GM12878 (cell line): ENCODE measurements at regions not wholly inside any gene's neighbourhood (a gene's known extent, or its start where the extent isn't known, plus 50 kb on each side); places are given as distances from the start of the nearest gene placed in this dataset.

ENCODE experiments used
- ATAC-seq: fragments of 200-7000 bp; cut with Tn5 transposase; 3 replicates; pipeline ENCODE4 v1.9.1; 2020; ENCODE audit warnings: mild to moderate bottlenecking, moderate library complexity
- BruUV-seq: library from RNA; stranded (reverse); fragments of 400-500 nt; replicated peaks from 2 replicates; lab custom pipeline; 2021; lab: Mats Ljungman, UMichigan
- CTCF ChIA-PET: fragments of 300-600 bp; sonication (Branson Sonifier 250); formaldehyde crosslinking; extraction: SDS; loops from one replicate; lab custom pipeline; 2021; ENCODE audit warnings: inconsistent platforms; lab: Yijun Ruan, JAX
- POLR2A ChIA-PET: fragments of 350-600 bp; formaldehyde crosslinking; extraction: SDS; loops from one replicate; lab custom pipeline; 2021; ENCODE audit warnings: inconsistent platforms; lab: Charles Lee
- RAD21 ChIA-PET: fragments of 300-600 bp; sonication (Branson Sonifier 250); formaldehyde crosslinking; loops from one replicate; lab custom pipeline; 2023; ENCODE audit warnings: antibody characterized with exemption; ENCODE audit not compliant: unreplicated experiment; lab: Charles Lee
- SMC1A ChIA-PET: fragments of 300-600 bp; sonication (Branson Sonifier 250); formaldehyde crosslinking; loops from one replicate; lab custom pipeline; 2023; ENCODE audit not compliant: unreplicated experiment, uncharacterized antibody; lab: Charles Lee
- DNase-seq: peaks from one replicate; pipeline ENCODE4 v3.0.0-alpha.2; 2011; ENCODE audit warnings: low read depth, low spot score
- FAIRE-seq: peaks from 3 replicates; lab custom pipeline; 2011; peaks lifted over from hg19 to GRCh38; lab: Jason Lieb, UNC
- H2AFZ ChIP-seq: 2 replicates; pipeline ENCODE4 v1.6.0; 2011; ENCODE audit warnings: low read depth, low read length, control low read depth; ENCODE audit not compliant: control insufficient read depth
- H3K27ac ChIP-seq: 2 replicates; pipeline ENCODE4 v1.5.1; 2011; ENCODE audit warnings: control low read depth; ENCODE audit not compliant: control insufficient read depth, insufficient read depth
- H3K27me3 ChIP-seq, 2 experiments: replicated peaks in 1 of 2; 2 replicates each; pipeline versions ENCODE4 v1.6.0 to v1.6.1; 2011; ENCODE audit warnings: low read length in 1 of 2; ENCODE audit not compliant: control insufficient read depth in 2 of 2, insufficient read depth in 2 of 2
- H3K36me3 ChIP-seq, 2 experiments: 2 replicates each; pipeline ENCODE4 v1.5.1; 2011; ENCODE audit warnings: low read length in 1 of 2; ENCODE audit not compliant: control insufficient read depth in 2 of 2, insufficient read depth in 2 of 2
- H3K4me1 ChIP-seq: 2 replicates; pipeline ENCODE4 v1.6.1; 2011; ENCODE audit warnings: mild to moderate bottlenecking, low read length, moderate library complexity, mixed read lengths; ENCODE audit not compliant: control insufficient read depth, insufficient read depth
- H3K4me2 ChIP-seq: 2 replicates; pipeline ENCODE4 v1.6.0; 2011; ENCODE audit warnings: control low read depth; ENCODE audit not compliant: control insufficient read depth, insufficient read depth
- H3K4me3 ChIP-seq: fragments of 200-600 bp; sonication (generic); 2 replicates; pipeline ENCODE4 v1.5.1; 2016
- H3K79me2 ChIP-seq: 2 replicates; pipeline ENCODE4 v1.6.0; 2011; ENCODE audit warnings: low read length; ENCODE audit not compliant: control insufficient read depth, insufficient read depth
- H3K9ac ChIP-seq: 2 replicates; pipeline ENCODE4 v1.8.0; 2011; ENCODE audit warnings: low read length, control low read depth, mixed read lengths; ENCODE audit not compliant: control insufficient read depth, insufficient read depth
- H3K9me3 ChIP-seq: replicated peaks from 3 replicates; pipeline ENCODE4 v1.5.1; 2011; ENCODE audit warnings: mild to moderate bottlenecking, low read length; ENCODE audit not compliant: control insufficient read depth, insufficient read depth
- H4K20me1 ChIP-seq: 2 replicates; pipeline ENCODE4 v1.6.0; 2011; ENCODE audit not compliant: control insufficient read depth, insufficient read depth
- BCL11A ChIP-seq: IDR thresholded peaks from 2 replicates; pipeline ENCODE4 v1.6.1; 2011; ENCODE audit warnings: low read depth, low read length
- BRCA1 ChIP-seq: IDR thresholded peaks from 2 replicates; pipeline ENCODE4 v1.6.1; 2011; ENCODE audit warnings: low read depth, low read length, improper control_type of control experiment
- CEBPB ChIP-seq, 2 experiments: fragments of 150-350 bp in 1 of 2; IDR thresholded peaks; 2 replicates each; pipeline ENCODE4 v1.6.1; 2012 to 2014; ENCODE audit warnings: low read depth in 2 of 2, low read length in 2 of 2, borderline replicate concordance in 1 of 2, inconsistent platforms in 1 of 2
- ESRRA ChIP-seq: IDR thresholded peaks from 2 replicates; pipeline ENCODE4 v1.6.1; 2012; ENCODE audit warnings: mild to moderate bottlenecking, low read length, improper control_type of control experiment
- FOXM1 ChIP-seq: IDR thresholded peaks from 2 replicates; pipeline ENCODE4 v1.6.1; 2012; ENCODE audit warnings: low read depth, mild to moderate bottlenecking, inconsistent platforms, low read length, moderate library complexity
- GABPA ChIP-seq: IDR thresholded peaks from 2 replicates; pipeline ENCODE4 v1.6.1; 2014; ENCODE audit warnings: antibody characterized with exemption, low read depth, mild to moderate bottlenecking, inconsistent platforms
- RFX5 ChIP-seq: IDR thresholded peaks from 2 replicates; pipeline ENCODE4 v1.6.1; 2011; ENCODE audit warnings: low read depth, low read length, improper control_type of control experiment
- RUNX3 ChIP-seq: IDR thresholded peaks from 2 replicates; pipeline ENCODE4 v1.6.1; 2012; ENCODE audit warnings: low read length, inconsistent platforms
- ZNF24 ChIP-seq: fragments of 450-650 bp; IDR thresholded peaks from 2 replicates; pipeline ENCODE4 v1.6.1; 2017; ENCODE audit warnings: antibody characterized with exemption, mild to moderate bottlenecking
- WGBS: methylation state at CpG from one replicate; pipeline ENCODE4 v1.1.6; 2016; ENCODE audit warnings: low lambda C conversion rate; ENCODE audit not compliant: insufficient replicate concordance, insufficient coverage; ENCODE audit errors: missing lambda C conversion rate; 5-methylcytosine and 5-hydroxymethylcytosine counted together
- in situ Hi-C: fragments of 300-500 bp; cut with MboI; formaldehyde crosslinking; loops from 9 replicates; pipeline ENCODE4 v1.14.3; 2018; ENCODE audit warnings: mixed read lengths
- intact Hi-C: fragments of 100-400 bp; cut with micrococcal nuclease; formaldehyde crosslinking; loops from one replicate; pipeline ENCODE4 v1.14.2; 2022; ENCODE audit not compliant: unreplicated experiment
- TF ChIP-seq, protein P1 (sequence below): IDR thresholded peaks from 2 replicates; pipeline ENCODE4 v1.6.1; 2011; ENCODE audit warnings: mild to moderate bottlenecking, low read depth, low read length, moderate library complexity; ENCODE audit not compliant: insufficient replicate concordance

DNA sequence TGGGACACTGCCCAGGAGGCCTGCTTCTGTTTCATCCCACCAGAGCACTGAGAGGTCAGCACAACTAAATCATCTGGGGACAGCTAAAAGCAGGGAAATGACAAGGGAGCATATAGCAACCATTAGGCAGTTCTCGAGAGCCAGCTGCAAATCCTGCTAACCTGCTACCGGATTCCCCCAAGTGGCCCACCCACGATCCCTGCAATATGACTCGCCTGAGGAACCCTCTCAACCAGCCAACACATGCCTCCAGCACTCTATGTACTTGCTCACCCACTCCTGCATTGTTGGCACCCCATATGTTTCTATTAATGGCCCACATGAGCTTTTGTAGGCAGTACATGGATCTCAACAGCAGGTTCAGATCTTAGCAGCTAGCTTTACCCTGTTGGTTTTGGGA, 326.0 kb downstream of the GABRG2 start:
- Histone ChIP-seq H3K4me3 (no peak overlapping the region), H3K79me2 (no peaks in the 10 kb centered on the region), H3K4me2 (no peak overlapping the region), H3K9me3 (no peaks in the 10 kb centered on the region), H3K27me3 (no peaks in the 10 kb centered on the region), H3K27ac (no peak overlapping the region), H4K20me1 (no peaks in the 10 kb centered on the region), H3K4me1 (no peaks in the 10 kb centered on the region), H2AFZ (no peak overlapping the region), H3K36me3 (no peaks in the 10 kb centered on the region), H3K9ac (no peak overlapping the region)
- WGBS, result 17% methylated on average over 4 of the region's 4 CpGs
- BruUV-seq, result no TSS peak
- intact Hi-C loops (no loop called here), in situ Hi-C loops (no loop called here)
- no peak for FAIRE-seq
- ATAC-seq, result no peak
- TF ChIP-seq FOXM1, result no peak
- no peak for TF ChIP-seq ZNF24
- TF ChIP-seq RFX5, result no peak
- no peak for TF ChIP-seq RUNX3
- TF ChIP-seq GABPA, result no peak
- TF ChIP-seq, protein P1, sequence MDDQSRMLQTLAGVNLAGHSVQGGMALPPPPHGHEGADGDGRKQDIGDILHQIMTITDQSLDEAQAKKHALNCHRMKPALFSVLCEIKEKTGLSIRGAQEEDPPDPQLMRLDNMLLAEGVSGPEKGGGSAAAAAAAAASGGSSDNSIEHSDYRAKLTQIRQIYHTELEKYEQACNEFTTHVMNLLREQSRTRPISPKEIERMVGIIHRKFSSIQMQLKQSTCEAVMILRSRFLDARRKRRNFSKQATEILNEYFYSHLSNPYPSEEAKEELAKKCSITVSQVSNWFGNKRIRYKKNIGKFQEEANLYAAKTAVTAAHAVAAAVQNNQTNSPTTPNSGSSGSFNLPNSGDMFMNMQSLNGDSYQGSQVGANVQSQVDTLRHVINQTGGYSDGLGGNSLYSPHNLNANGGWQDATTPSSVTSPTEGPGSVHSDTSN, result no peak
- no peak for TF ChIP-seq ESRRA
- TF ChIP-seq BRCA1, result no peak
- TF ChIP-seq CEBPB (IDR thresholded peaks at IDR 0.05; ENCODE audit: borderline replicate concordance in 1 of 2, low read depth in 2 of 2, low read length in 2 of 2), result no peak
- TF ChIP-seq BCL11A, result no peak
- RAD21 ChIA-PET, result no interaction called here
- SMC1A ChIA-PET, result no interaction called here
- no peak for DNase-seq
- CTCF ChIA-PET, result no interaction called here
- POLR2A ChIA-PET, result no interaction called here
